Breast epithelium (tissue), 4 donors: ENCODE measurements at regions not wholly inside any gene's neighbourhood (a gene's known extent, or its start where the extent isn't known, plus 50 kb on each side); places are given as distances from the start of the nearest gene placed in this dataset.
"Not testable (repeated sequence)": the region's sequence is repeated elsewhere in the genome, so short reads cannot be mapped to it uniquely, and the experiment has no call there.

Experiments used
- DNase-seq, 2 donors: peaks; one replicate each; pipeline ENCODE4 v3.0.0-alpha.2; 2019; ENCODE audit warnings: low spot score in 2 of 2
- H3K27ac ChIP-seq, 2 donors: fragments of 200-600 bp; sonication (generic) in 1 of 2; one replicate each; pipeline ENCODE4 v1.5.1; 2016 to 2019; ENCODE audit warnings: mild to moderate bottlenecking in 1 of 2
- H3K27me3 ChIP-seq, 2 donors: fragments of 200-600 bp; sonication (generic) in 1 of 2; one replicate each; pipeline versions ENCODE4 v1.5.1 to v1.6.0; 2017 to 2019; ENCODE audit warnings: control low read depth in 1 of 2, mild to moderate bottlenecking in 1 of 2
- H3K36me3 ChIP-seq: fragments of 200-600 bp; one replicate; pipeline ENCODE4 v1.5.1; 2019
- H3K4me1 ChIP-seq, 2 donors: fragments of 200-600 bp; sonication (generic); one replicate each; pipeline ENCODE4 v1.5.1; 2016 to 2019; ENCODE audit warnings: control low read depth in 1 of 2
- H3K4me3 ChIP-seq, 3 donors: fragments of 200-600 bp; sonication (generic); 1 replicate in 2 of 3; 2 replicates in 1 of 3; pipeline ENCODE4 v1.5.1; 2016 to 2019; ENCODE audit warnings: mild to moderate bottlenecking in 3 of 3, moderate library complexity in 2 of 3
- H3K9me3 ChIP-seq, 2 donors: fragments of 200-600 bp; sonication (generic) in 1 of 2; one replicate each; pipeline ENCODE4 v1.5.1; 2016 to 2019; ENCODE audit warnings: control low read depth in 1 of 2
- CTCF ChIP-seq, 3 donors: fragments of 450-650 bp; IDR thresholded peaks; one replicate each; pipeline ENCODE4 v1.5.1; 2016 to 2017; ENCODE audit warnings: antibody characterized with exemption in 3 of 3, mild to moderate bottlenecking in 3 of 3, moderate library complexity in 3 of 3
- POLR2A ChIP-seq: fragments of 450-650 bp; IDR thresholded peaks from one replicate; pipeline ENCODE4 v1.6.1; 2016; ENCODE audit warnings: antibody characterized with exemption, mild to moderate bottlenecking, moderate library complexity
- POLR2AphosphoS5 ChIP-seq, 3 donors: sonication (generic); formaldehyde crosslinking; IDR thresholded peaks; one replicate each; pipeline ENCODE4 v1.6.1; 2017; ENCODE audit warnings: antibody characterized with exemption in 3 of 3
- intact Hi-C: fragments of 100-400 bp; cut with DNase I; formaldehyde crosslinking; loops from one replicate; pipeline ENCODE4 v1.15.1; 2023; ENCODE audit warnings: low total_unique reads

GRCh38 chr16:60792437-60792836 is 1243.8 kb downstream of the CDH8 start:
- Histone ChIP-seq H3K27ac (no peak overlapping the region), H3K36me3 (no peaks in the 10 kb centered on the region), H3K4me1 (no peaks in the 10 kb centered on the region), H3K27me3 (no peaks in the 10 kb centered on the region), H3K4me3 (no peak overlapping the region), H3K9me3 (no peaks in the 10 kb centered on the region)
- no peak for DNase-seq
- TF ChIP-seq POLR2AphosphoS5 (IDR thresholded peaks at IDR 0.05) (no peak), POLR2A (no peak), CTCF (IDR thresholded peaks at IDR 0.05) (no peak)
- intact Hi-C loops = no loop called here

DNA sequence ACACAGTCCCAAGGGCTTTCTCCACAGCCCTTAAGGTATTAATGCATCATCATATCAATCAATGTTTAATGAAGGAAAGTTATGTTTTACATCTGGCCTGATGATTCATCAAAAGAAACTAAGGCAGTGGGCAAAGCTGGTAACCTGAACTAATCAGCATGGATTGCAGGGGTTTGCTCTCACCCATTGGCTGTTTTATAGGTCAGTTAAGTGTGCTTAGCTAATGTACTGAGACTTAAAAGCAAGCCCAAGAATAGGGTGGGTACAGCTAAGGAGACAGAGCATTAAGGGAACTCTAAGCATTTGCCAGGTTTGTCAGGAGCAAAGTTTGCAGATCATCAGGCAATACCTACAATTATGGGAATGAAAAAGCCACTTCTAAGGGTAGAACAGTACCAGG is 1247.6 kb downstream of the CDH8 start:
- no peak for TF ChIP-seq POLR2AphosphoS5 (IDR thresholded peaks at IDR 0.05)
- TF ChIP-seq CTCF (IDR thresholded peaks at IDR 0.05) = no peak
- no peak for TF ChIP-seq POLR2A
- Histone ChIP-seq H3K36me3 (no peaks in the 10 kb centered on the region), H3K27me3 (no peaks in the 10 kb centered on the region), H3K4me3 (no peak overlapping the region), H3K9me3 (no peaks in the 10 kb centered on the region), H3K4me1 (no peaks in the 10 kb centered on the region), H3K27ac (no peak overlapping the region)
- intact Hi-C loops = no loop called here
- no peak for DNase-seq

GRCh38 chr16:60776281-60776680 is 1260.0 kb downstream of the CDH8 start:
- Histone ChIP-seq H3K4me1 (no peaks in the 10 kb centered on the region), H3K9me3 (peaks cover 0 to 5% of the 10 kb centered on the region in 2 donors), H3K36me3 (no peaks in the 10 kb centered on the region), H3K4me3 (no peak overlapping the region), H3K27me3 (no peaks in the 10 kb centered on the region), H3K27ac (no peak overlapping the region)
- intact Hi-C loops = loop anchor here (5.0 kb wide), 1 partner anchor 1106 kb away; no protein-coding TSS in a partner anchor
- DNase-seq = no peak
- no peak for TF ChIP-seq POLR2AphosphoS5 (IDR thresholded peaks at IDR 0.05)
- no peak for TF ChIP-seq CTCF (IDR thresholded peaks at IDR 0.05)
- TF ChIP-seq POLR2A = no peak

- H3K27me3 ChIP-seq = no peaks in the 10 kb centered on the region
- H3K27ac ChIP-seq = no peak overlapping the region
- DNase-seq = no peak
- no peaks in the 10 kb centered on the region for H3K36me3 ChIP-seq
- intact Hi-C loops = no loop called here
- H3K9me3 ChIP-seq = peaks cover 4 to 10% of the 10 kb centered on the region in 2 donors
- no peak overlapping the region for H3K4me3 ChIP-seq
- TF ChIP-seq POLR2AphosphoS5 (IDR thresholded peaks at IDR 0.05) = no peak
- no peak for TF ChIP-seq CTCF (IDR thresholded peaks at IDR 0.05)
- no peak for TF ChIP-seq POLR2A
- no peaks in the 10 kb centered on the region for H3K4me1 ChIP-seq
These were observed 1265.1 kb downstream of the CDH8 start for GRCh38 chr16:60771138-60771537.

DNA sequence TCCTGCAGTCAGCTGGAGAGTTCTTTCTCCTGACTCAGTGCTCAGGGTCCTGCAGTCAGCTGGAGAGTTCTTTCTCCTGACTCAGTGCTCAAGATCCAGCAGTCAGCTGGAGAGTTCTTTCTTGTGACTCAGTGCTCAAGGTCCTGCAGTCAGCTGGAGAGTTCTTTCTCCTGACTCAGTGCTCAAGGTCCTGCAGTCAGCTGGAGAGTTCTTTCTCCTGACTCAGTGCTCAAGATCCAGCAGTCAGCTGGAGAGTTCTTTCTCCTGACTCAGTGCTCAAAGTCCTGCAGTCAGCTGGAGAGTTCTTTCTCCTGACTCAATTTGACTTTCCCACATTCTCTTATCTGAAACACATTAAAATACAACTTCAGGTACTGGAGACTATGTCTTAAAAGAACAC is 1265.9 kb downstream of the CDH8 start:
- DNase-seq, H3K27ac ChIP-seq, H3K4me3 ChIP-seq, H3K36me3 ChIP-seq, H3K4me1 ChIP-seq, H3K27me3 ChIP-seq, intact Hi-C loops: not testable (repeated sequence)
- H3K9me3 ChIP-seq = peaks cover 4 to 10% of the 10 kb centered on the region in 2 donors

DNA sequence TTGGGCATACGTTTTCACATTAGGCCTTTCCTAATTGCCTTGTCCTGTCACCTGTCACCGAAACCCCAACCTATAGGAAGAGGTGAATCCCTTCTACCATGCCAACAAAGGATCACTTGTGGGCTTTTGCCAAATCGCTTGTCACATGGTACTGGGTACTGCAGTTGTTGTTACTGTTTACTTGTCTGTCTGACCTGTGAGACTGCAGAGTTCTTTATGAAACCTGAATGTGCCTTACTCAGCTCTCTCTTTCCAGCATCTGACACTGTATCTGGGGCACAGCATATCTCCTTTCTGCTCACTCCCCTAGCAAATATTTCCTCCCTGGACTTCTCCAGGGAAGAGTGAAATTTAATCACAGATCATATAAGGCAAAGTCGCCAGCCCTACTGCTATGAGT is 1272.4 kb downstream of the CDH8 start:
- TF ChIP-seq POLR2AphosphoS5 (IDR thresholded peaks at IDR 0.05) = no peak
- TF ChIP-seq POLR2A = no peak
- no peak for TF ChIP-seq CTCF (IDR thresholded peaks at IDR 0.05)
- no peak for DNase-seq
- Histone ChIP-seq H3K27ac (no peak overlapping the region), H3K27me3 (no peaks in the 10 kb centered on the region), H3K36me3 (no peaks in the 10 kb centered on the region), H3K9me3 (no peaks in the 10 kb centered on the region), H3K4me3 (no peak overlapping the region), H3K4me1 (no peaks in the 10 kb centered on the region)
- intact Hi-C loops = no loop called here
